GM12878 (cell line): ENCODE measurements at regions not wholly inside any gene's neighbourhood (a gene's known extent, or its start where the extent isn't known, plus 50 kb on each side); places are given as distances from the start of the nearest gene placed in this dataset.

Experiments
- ATAC-seq: fragments of 200-7000 bp; cut with Tn5 transposase; 3 replicates; pipeline ENCODE4 v1.9.1; 2020; ENCODE audit warnings: mild to moderate bottlenecking, moderate library complexity
- BruUV-seq: library from RNA; stranded (reverse); fragments of 400-500 nt; replicated peaks from 2 replicates; lab custom pipeline; 2021; lab: Mats Ljungman, UMichigan
- CTCF ChIA-PET: fragments of 300-600 bp; sonication (Branson Sonifier 250); formaldehyde crosslinking; extraction: SDS; loops from one replicate; lab custom pipeline; 2021; ENCODE audit warnings: inconsistent platforms; lab: Yijun Ruan, JAX
- POLR2A ChIA-PET: fragments of 350-600 bp; formaldehyde crosslinking; extraction: SDS; loops from one replicate; lab custom pipeline; 2021; ENCODE audit warnings: inconsistent platforms; lab: Charles Lee
- RAD21 ChIA-PET: fragments of 300-600 bp; sonication (Branson Sonifier 250); formaldehyde crosslinking; loops from one replicate; lab custom pipeline; 2023; ENCODE audit warnings: antibody characterized with exemption; ENCODE audit not compliant: unreplicated experiment; lab: Charles Lee
- SMC1A ChIA-PET: fragments of 300-600 bp; sonication (Branson Sonifier 250); formaldehyde crosslinking; loops from one replicate; lab custom pipeline; 2023; ENCODE audit not compliant: unreplicated experiment, uncharacterized antibody; lab: Charles Lee
- DNase-seq: peaks from one replicate; pipeline ENCODE4 v3.0.0-alpha.2; 2011; ENCODE audit warnings: low read depth, low spot score
- FAIRE-seq: peaks from 3 replicates; lab custom pipeline; 2011; peaks lifted over from hg19 to GRCh38; lab: Jason Lieb, UNC
- H2AFZ ChIP-seq: 2 replicates; pipeline ENCODE4 v1.6.0; 2011; ENCODE audit warnings: low read depth, low read length, control low read depth; ENCODE audit not compliant: control insufficient read depth
- H3K27ac ChIP-seq: 2 replicates; pipeline ENCODE4 v1.5.1; 2011; ENCODE audit warnings: control low read depth; ENCODE audit not compliant: control insufficient read depth, insufficient read depth
- H3K27me3 ChIP-seq, 2 experiments: replicated peaks in 1 of 2; 2 replicates each; pipeline versions ENCODE4 v1.6.0 to v1.6.1; 2011; ENCODE audit warnings: low read length in 1 of 2; ENCODE audit not compliant: control insufficient read depth in 2 of 2, insufficient read depth in 2 of 2
- H3K36me3 ChIP-seq, 2 experiments: 2 replicates each; pipeline ENCODE4 v1.5.1; 2011; ENCODE audit warnings: low read length in 1 of 2; ENCODE audit not compliant: control insufficient read depth in 2 of 2, insufficient read depth in 2 of 2
- H3K4me1 ChIP-seq: 2 replicates; pipeline ENCODE4 v1.6.1; 2011; ENCODE audit warnings: mild to moderate bottlenecking, low read length, moderate library complexity, mixed read lengths; ENCODE audit not compliant: control insufficient read depth, insufficient read depth
- H3K4me2 ChIP-seq: 2 replicates; pipeline ENCODE4 v1.6.0; 2011; ENCODE audit warnings: control low read depth; ENCODE audit not compliant: control insufficient read depth, insufficient read depth
- H3K4me3 ChIP-seq: fragments of 200-600 bp; sonication (generic); 2 replicates; pipeline ENCODE4 v1.5.1; 2016
- H3K79me2 ChIP-seq: 2 replicates; pipeline ENCODE4 v1.6.0; 2011; ENCODE audit warnings: low read length; ENCODE audit not compliant: control insufficient read depth, insufficient read depth
- H3K9ac ChIP-seq: 2 replicates; pipeline ENCODE4 v1.8.0; 2011; ENCODE audit warnings: low read length, control low read depth, mixed read lengths; ENCODE audit not compliant: control insufficient read depth, insufficient read depth
- H3K9me3 ChIP-seq: replicated peaks from 3 replicates; pipeline ENCODE4 v1.5.1; 2011; ENCODE audit warnings: mild to moderate bottlenecking, low read length; ENCODE audit not compliant: control insufficient read depth, insufficient read depth
- H4K20me1 ChIP-seq: 2 replicates; pipeline ENCODE4 v1.6.0; 2011; ENCODE audit not compliant: control insufficient read depth, insufficient read depth
- BCL11A ChIP-seq: IDR thresholded peaks from 2 replicates; pipeline ENCODE4 v1.6.1; 2011; ENCODE audit warnings: low read depth, low read length
- NR2C2 ChIP-seq: IDR thresholded peaks from 2 replicates; pipeline ENCODE4 v1.6.1; 2011; ENCODE audit warnings: borderline replicate concordance, low read depth; ENCODE audit not compliant: control insufficient read depth, insufficient read length
- SREBF2 ChIP-seq: IDR thresholded peaks from 2 replicates; pipeline ENCODE4 v1.6.1; 2012; ENCODE audit warnings: mild to moderate bottlenecking, low read length
- WRNIP1 ChIP-seq: IDR thresholded peaks from 2 replicates; pipeline ENCODE4 v1.6.1; 2011; ENCODE audit warnings: low read depth, low read length, improper control_type of control experiment, borderline replicate concordance
- WGBS: methylation state at CpG from one replicate; pipeline ENCODE4 v1.1.6; 2016; ENCODE audit warnings: low lambda C conversion rate; ENCODE audit not compliant: insufficient replicate concordance, insufficient coverage; ENCODE audit errors: missing lambda C conversion rate; 5-methylcytosine and 5-hydroxymethylcytosine counted together
- in situ Hi-C: fragments of 300-500 bp; cut with MboI; formaldehyde crosslinking; loops from 9 replicates; pipeline ENCODE4 v1.14.3; 2018; ENCODE audit warnings: mixed read lengths
- intact Hi-C: fragments of 100-400 bp; cut with micrococcal nuclease; formaldehyde crosslinking; loops from one replicate; pipeline ENCODE4 v1.14.2; 2022; ENCODE audit not compliant: unreplicated experiment
- TF ChIP-seq, protein P1 (sequence below): IDR thresholded peaks from 2 replicates; pipeline ENCODE4 v1.6.1; 2012; ENCODE audit warnings: improper control_type of control experiment, low read depth, low read length; ENCODE audit not compliant: insufficient replicate concordance

DNA sequence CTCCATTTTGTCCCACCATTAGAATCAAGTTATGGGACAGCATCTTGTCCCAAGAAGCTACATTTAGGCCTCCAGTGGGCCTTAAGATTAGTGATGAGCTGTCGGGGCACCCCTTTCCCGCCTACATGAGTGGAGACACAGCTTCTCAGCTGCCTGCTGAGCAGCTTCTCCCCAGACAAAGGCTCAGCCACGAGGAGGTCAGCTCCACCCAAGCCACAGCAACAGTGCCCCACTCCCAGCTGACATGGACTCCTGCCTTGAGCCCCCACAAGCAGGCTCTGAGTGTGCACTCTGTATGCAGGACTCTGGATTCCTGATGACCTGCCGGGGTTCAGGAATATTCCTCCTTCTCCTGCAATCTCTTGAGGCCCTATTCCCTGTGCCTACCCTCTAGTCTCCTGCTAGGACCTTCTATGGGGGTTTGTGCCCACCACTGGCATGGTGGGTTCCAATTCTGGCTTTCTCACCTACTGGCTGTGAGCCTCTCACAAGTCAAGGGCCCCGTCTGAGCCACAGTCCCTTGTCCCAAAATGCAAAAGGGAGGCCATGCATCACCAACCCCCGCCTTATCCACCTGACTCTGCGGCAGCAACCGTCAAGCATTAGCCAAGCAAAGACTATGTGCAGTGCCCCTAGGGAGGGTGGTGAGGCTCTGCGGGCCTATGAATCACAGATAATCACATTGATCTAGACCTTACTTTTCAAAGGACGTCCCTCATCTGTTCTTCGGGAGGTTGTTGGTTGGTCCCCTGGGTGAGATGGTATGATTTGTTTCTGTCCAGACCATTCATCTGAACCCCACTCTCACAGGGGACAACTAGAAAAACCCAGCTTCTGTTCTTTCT lies 269.1 kb downstream of the MED10 start:
- no peak overlapping the region for H3K4me3 ChIP-seq
- POLR2A ChIA-PET, result interaction anchor here (1.3 kb wide), 1 partner anchor 8 kb away, joined by 3 read pairs; no protein-coding TSS in a partner anchor
- no peaks in the 10 kb centered on the region for H4K20me1 ChIP-seq
- no peaks in the 10 kb centered on the region for H3K36me3 ChIP-seq
- H3K4me2 ChIP-seq, result no peak overlapping the region
- H2AFZ ChIP-seq, result no peak overlapping the region
- SMC1A ChIA-PET, result interaction anchor here (1.0 to 1.3 kb wide), 6 partner anchors 8 to 165 kb away, joined by 3 to 6 read pairs (median 3); no protein-coding TSS in a partner anchor
- no peaks in the 10 kb centered on the region for H3K4me1 ChIP-seq
- no peaks in the 10 kb centered on the region for H3K79me2 ChIP-seq
- TF ChIP-seq, protein P1, sequence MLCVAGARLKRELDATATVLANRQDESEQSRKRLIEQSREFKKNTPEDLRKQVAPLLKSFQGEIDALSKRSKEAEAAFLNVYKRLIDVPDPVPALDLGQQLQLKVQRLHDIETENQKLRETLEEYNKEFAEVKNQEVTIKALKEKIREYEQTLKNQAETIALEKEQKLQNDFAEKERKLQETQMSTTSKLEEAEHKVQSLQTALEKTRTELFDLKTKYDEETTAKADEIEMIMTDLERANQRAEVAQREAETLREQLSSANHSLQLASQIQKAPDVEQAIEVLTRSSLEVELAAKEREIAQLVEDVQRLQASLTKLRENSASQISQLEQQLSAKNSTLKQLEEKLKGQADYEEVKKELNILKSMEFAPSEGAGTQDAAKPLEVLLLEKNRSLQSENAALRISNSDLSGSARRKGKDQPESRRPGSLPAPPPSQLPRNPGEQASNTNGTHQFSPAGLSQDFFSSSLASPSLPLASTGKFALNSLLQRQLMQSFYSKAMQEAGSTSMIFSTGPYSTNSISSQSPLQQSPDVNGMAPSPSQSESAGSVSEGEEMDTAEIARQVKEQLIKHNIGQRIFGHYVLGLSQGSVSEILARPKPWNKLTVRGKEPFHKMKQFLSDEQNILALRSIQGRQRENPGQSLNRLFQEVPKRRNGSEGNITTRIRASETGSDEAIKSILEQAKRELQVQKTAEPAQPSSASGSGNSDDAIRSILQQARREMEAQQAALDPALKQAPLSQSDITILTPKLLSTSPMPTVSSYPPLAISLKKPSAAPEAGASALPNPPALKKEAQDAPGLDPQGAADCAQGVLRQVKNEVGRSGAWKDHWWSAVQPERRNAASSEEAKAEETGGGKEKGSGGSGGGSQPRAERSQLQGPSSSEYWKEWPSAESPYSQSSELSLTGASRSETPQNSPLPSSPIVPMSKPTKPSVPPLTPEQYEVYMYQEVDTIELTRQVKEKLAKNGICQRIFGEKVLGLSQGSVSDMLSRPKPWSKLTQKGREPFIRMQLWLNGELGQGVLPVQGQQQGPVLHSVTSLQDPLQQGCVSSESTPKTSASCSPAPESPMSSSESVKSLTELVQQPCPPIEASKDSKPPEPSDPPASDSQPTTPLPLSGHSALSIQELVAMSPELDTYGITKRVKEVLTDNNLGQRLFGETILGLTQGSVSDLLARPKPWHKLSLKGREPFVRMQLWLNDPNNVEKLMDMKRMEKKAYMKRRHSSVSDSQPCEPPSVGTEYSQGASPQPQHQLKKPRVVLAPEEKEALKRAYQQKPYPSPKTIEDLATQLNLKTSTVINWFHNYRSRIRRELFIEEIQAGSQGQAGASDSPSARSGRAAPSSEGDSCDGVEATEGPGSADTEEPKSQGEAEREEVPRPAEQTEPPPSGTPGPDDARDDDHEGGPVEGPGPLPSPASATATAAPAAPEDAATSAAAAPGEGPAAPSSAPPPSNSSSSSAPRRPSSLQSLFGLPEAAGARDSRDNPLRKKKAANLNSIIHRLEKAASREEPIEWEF, result no peak
- TF ChIP-seq BCL11A (no peak), WRNIP1 (no peak), SREBF2 (no peak), NR2C2 (no peak)
- TF ChIP-seq, all 136 proteins: peak for 0
- Histone ChIP-seq H3K27ac (no peak overlapping the region), H3K27me3 (no peaks in the 10 kb centered on the region), H3K9me3 (no peaks in the 10 kb centered on the region; the same call in 2 of the 3 replicates), H3K9ac (no peak overlapping the region)
- BruUV-seq, result no TSS peak
- ATAC-seq (peak; percentile 8; the same call in 2 of the 3 replicates), DNase-seq (no peak), FAIRE-seq (no peak)
- in situ Hi-C loops, result no loop called here
- RAD21 ChIA-PET, result no interaction called here
- WGBS, result 13% methylated on average over 11 of the region's 11 CpGs
- CTCF ChIA-PET, result no interaction called here
- intact Hi-C loops, result no loop called here
